Sigmoid colon (tissue), 4 donors: ENCODE measurements at regions not wholly inside any gene's neighbourhood (a gene's known extent, or its start where the extent isn't known, plus 50 kb on each side); places are given as distances from the start of the nearest gene placed in this dataset.

Experiments
- CTCF ChIP-seq, 4 experiments: fragments of 450-650 bp in 3 of 4; fragments of 200-600 bp in 1 of 4; IDR thresholded peaks; one replicate each; pipeline ENCODE4 v1.5.1; 2016 to 2019; ENCODE audit warnings: antibody characterized with exemption in 4 of 4, mild to moderate bottlenecking in 3 of 4, moderate library complexity in 2 of 4
- EP300 ChIP-seq, 4 donors: sonication (generic); formaldehyde crosslinking; IDR thresholded peaks; one replicate each; pipeline ENCODE4 v1.6.1; 2017; ENCODE audit warnings: antibody characterized with exemption in 4 of 4
- POLR2A ChIP-seq, 2 donors: fragments of 450-650 bp; IDR thresholded peaks; one replicate each; pipeline ENCODE4 v1.6.1; 2016; ENCODE audit warnings: antibody characterized with exemption in 2 of 2, mild to moderate bottlenecking in 2 of 2, moderate library complexity in 2 of 2
- POLR2AphosphoS5 ChIP-seq, 4 donors: sonication (generic); formaldehyde crosslinking; IDR thresholded peaks; one replicate each; pipeline ENCODE4 v1.6.1; 2017; ENCODE audit warnings: antibody characterized with exemption in 4 of 4

GRCh38 chr10:78654047-78654590, 414.6 kb upstream of the ZMIZ1 start:
- TF ChIP-seq POLR2AphosphoS5 (IDR thresholded peaks at IDR 0.05) (no peak), CTCF (IDR thresholded peaks at IDR 0.05) (no peak), EP300 (IDR thresholded peaks at IDR 0.05) (no peak), POLR2A (IDR thresholded peaks at IDR 0.05) (no peak)
